IMR-90 (cell line): ENCODE measurements at regions not wholly inside any gene's neighbourhood (a gene's known extent, or its start where the extent isn't known, plus 50 kb on each side); places are given as distances from the start of the nearest gene placed in this dataset.
"Not testable (repeated sequence)": the region's sequence is repeated elsewhere in the genome, so short reads cannot be mapped to it uniquely, and the experiment has no call there.

ENCODE experiments used
- CEBPB ChIP-seq: IDR thresholded peaks from 2 replicates; pipeline ENCODE4 v1.6.1; 2012; ENCODE audit warnings: low read depth, low read length, improper control_type of control experiment
- CTCF ChIP-seq: conservative IDR thresholded peaks from 2 replicates; pipeline ENCODE4 v1.5.1; 2012; ENCODE audit warnings: mild to moderate bottlenecking, low read depth, low read length, improper control_type of control experiment
- MXI1 ChIP-seq: IDR thresholded peaks from 2 replicates; pipeline ENCODE4 v1.6.1; 2012; ENCODE audit warnings: low read depth, mild to moderate bottlenecking, low read length, moderate library complexity, borderline replicate concordance
- POLR2A ChIP-seq: IDR thresholded peaks from 2 replicates; pipeline ENCODE4 v1.6.1; 2012; ENCODE audit warnings: mild to moderate bottlenecking, low read depth, low read length
- RAD21 ChIP-seq: IDR thresholded peaks from 2 replicates; pipeline ENCODE4 v1.6.1; 2012; ENCODE audit warnings: low read length, improper control_type of control experiment
- SMC3 ChIP-seq: fragments of 150-350 bp; IDR thresholded peaks from 2 replicates; pipeline ENCODE4 v1.6.1; 2016; ENCODE audit warnings: low read depth, mild to moderate bottlenecking, antibody characterized with exemption, low read length, moderate library complexity
- USF2 ChIP-seq: fragments of 150-350 bp; IDR thresholded peaks from 2 replicates; pipeline ENCODE4 v1.6.1; 2017; ENCODE audit warnings: mild to moderate bottlenecking, antibody characterized with exemption, low read length, low read depth

DNA sequence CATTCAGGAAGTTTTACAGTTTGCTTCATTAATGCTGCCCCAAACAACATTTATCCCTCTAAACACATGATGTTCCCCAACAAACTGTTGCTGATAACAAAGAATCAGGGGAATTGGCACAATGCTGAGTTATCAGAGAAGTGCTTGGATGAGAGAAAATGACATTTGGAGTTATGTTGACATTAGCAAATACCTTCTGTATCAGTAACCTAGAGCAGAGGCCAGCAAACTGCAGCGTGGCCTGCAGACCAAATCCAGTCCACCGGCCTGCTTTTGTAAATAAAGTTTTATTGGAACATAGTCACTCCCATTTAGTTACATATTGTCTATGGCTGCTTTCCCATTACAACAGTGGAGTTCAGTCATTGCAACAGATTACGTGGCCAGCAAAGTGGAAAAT is 643.5 kb downstream of the CDY1 start:
- not testable (repeated sequence) for TF ChIP-seq USF2, CTCF, CEBPB, MXI1, POLR2A, SMC3, RAD21
